Mucosa of descending colon (tissue), 3 donors: ENCODE measurements at regions not wholly inside any gene's neighbourhood (a gene's known extent, or its start where the extent isn't known, plus 50 kb on each side); places are given as distances from the start of the nearest gene placed in this dataset.

Experiments used
- ATAC-seq: fragments of 200-7000 bp; cut with Tn5 transposase; one replicate; pipeline ENCODE4 v1.9.1; 2020; ENCODE audit warnings: mild to moderate bottlenecking, moderate library complexity
- DNase-seq, 3 donors: peaks; one replicate each; pipeline ENCODE4 v3.0.0-alpha.2; 2020
- H3K36me3 ChIP-seq: fragments of 200-600 bp; one replicate; pipeline ENCODE4 v1.8.0; 2021; ENCODE audit warnings: low read depth, mild to moderate bottlenecking
- H3K4me1 ChIP-seq: fragments of 200-600 bp; one replicate; pipeline ENCODE4 v1.8.0; 2021; ENCODE audit warnings: low read depth, mild to moderate bottlenecking
- H3K4me3 ChIP-seq: fragments of 200-600 bp; one replicate; pipeline ENCODE4 v1.8.0; 2021; ENCODE audit warnings: mild to moderate bottlenecking
- H3K9me3 ChIP-seq: fragments of 200-600 bp; one replicate; pipeline ENCODE4 v1.8.0; 2021; ENCODE audit warnings: mild to moderate bottlenecking
- CTCF ChIP-seq: fragments of 200-600 bp; IDR thresholded peaks from one replicate; pipeline ENCODE4 v1.8.0; 2022; ENCODE audit warnings: antibody characterized with exemption, mild to moderate bottlenecking
- intact Hi-C, 2 donors: fragments of 100-400 bp; cut with DNase I in 1 of 2; cut with micrococcal nuclease in 1 of 2; formaldehyde crosslinking; loops; one replicate each; pipeline versions ENCODE4 v1.11.0 to v1.11.1; 2022; cut with DNase I, micrococcal nuclease
- donor health status: DM: no; HTN: no; CAD: no; lungs with moderate emphysema.
- donor health status: DM: no; HTN: no; CAD: no.
- donor health status: DM: no; HTN: yes; CAD: no.

- H3K4me3 ChIP-seq, result no peak overlapping the region
- TF ChIP-seq CTCF, result no peak
- no peaks in the 10 kb centered on the region for H3K4me1 ChIP-seq
- no peaks in the 10 kb centered on the region for H3K36me3 ChIP-seq
- no peak for ATAC-seq
- intact Hi-C loops, result no loop called here
- H3K9me3 ChIP-seq, result no peaks in the 10 kb centered on the region
- no peak for DNase-seq
Observed at GRCh38 chrY:16636254-16636653, 1243.8 kb downstream of the CDY2B start.

- H3K9me3 ChIP-seq, result no peaks in the 10 kb centered on the region
- TF ChIP-seq CTCF, result no peak
- no peak overlapping the region for H3K4me3 ChIP-seq
- no peak for DNase-seq
- ATAC-seq, result no peak
- H3K4me1 ChIP-seq, result no peaks in the 10 kb centered on the region
- no peaks in the 10 kb centered on the region for H3K36me3 ChIP-seq
- intact Hi-C loops, result no loop called here
Observed at GRCh38 chrY:16629146-16629545, 1250.9 kb downstream of the CDY2B start.

GRCh38 chrY:16627122-16627521 is 1252.9 kb downstream of the CDY2B start:
- ATAC-seq, result no peak

GRCh38 chrY:16616201-16616975 is 1263.6 kb downstream of the CDY2B start:
- Histone ChIP-seq H3K4me1 (no peaks in the 10 kb centered on the region), H3K36me3 (no peaks in the 10 kb centered on the region), H3K9me3 (no peaks in the 10 kb centered on the region), H3K4me3 (no peak overlapping the region)
- DNase-seq (no peak), ATAC-seq (no peak)
- TF ChIP-seq CTCF, result no peak
- intact Hi-C loops, result no loop called here

More at GRCh38 chrY:16627122-16627521, 1252.9 kb downstream of the CDY2B start:
- no peaks in the 10 kb centered on the region for H3K9me3 ChIP-seq
- intact Hi-C loops, result no loop called here
- DNase-seq, result no peak
- TF ChIP-seq CTCF, result no peak
- H3K4me1 ChIP-seq, result no peaks in the 10 kb centered on the region
- no peak overlapping the region for H3K4me3 ChIP-seq
- no peaks in the 10 kb centered on the region for H3K36me3 ChIP-seq

- H3K4me3 ChIP-seq, result no peak overlapping the region
- intact Hi-C loops, result no loop called here
- no peaks in the 10 kb centered on the region for H3K4me1 ChIP-seq
- H3K9me3 ChIP-seq, result no peaks in the 10 kb centered on the region
- no peak for TF ChIP-seq CTCF
- H3K36me3 ChIP-seq, result no peaks in the 10 kb centered on the region
- ATAC-seq (no peak), DNase-seq (no peak)
Observed at GRCh38 chrY:16608679-16609078, 1271.3 kb downstream of the CDY2B start.

GRCh38 chrY:16602146-16602545 is 1277.9 kb downstream of the CDY2B start:
- H3K4me3 ChIP-seq, result no peak overlapping the region
- no peaks in the 10 kb centered on the region for H3K4me1 ChIP-seq
- no peaks in the 10 kb centered on the region for H3K9me3 ChIP-seq
- no peak for TF ChIP-seq CTCF
- no peak for DNase-seq
- no peaks in the 10 kb centered on the region for H3K36me3 ChIP-seq
- ATAC-seq, result no peak
- intact Hi-C loops, result no loop called here
